Activated naive CD4-positive, alpha-beta T cell treated with anti-CD3 and anti-CD28 coated beads, Interleukin-2, amount 50 U/mL, for 72 hours (primary cell): ENCODE measurements at regions not wholly inside any gene's neighbourhood (a gene's known extent, or its start where the extent isn't known, plus 50 kb on each side); places are given as distances from the start of the nearest gene placed in this dataset.

Source experiments
- ATAC-seq, 2 donors: fragments of 150-1000 bp; cut with Tn5 transposase; 2 replicates each; pipeline ENCODE4 v1.10.0; 2021; ENCODE audit warnings: mild to moderate bottlenecking in 2 of 2, moderate library complexity in 2 of 2
- DNase-seq, 2 donors: peaks; one replicate each; pipeline ENCODE4 v3.0.0; 2021 to 2022; ENCODE audit warnings: low spot score in 2 of 2
- H3K27ac Mint-ChIP-seq, 2 donors: one replicate each; pipeline ENCODE4 v1.8.0; 2022; ENCODE audit warnings: mild to moderate bottlenecking in 2 of 2, mixed read lengths in 2 of 2
- H3K36me3 Mint-ChIP-seq, 2 donors: one replicate each; pipeline ENCODE4 v1.8.0; 2022; ENCODE audit warnings: mixed read lengths in 2 of 2
- H3K9me3 Mint-ChIP-seq, 2 donors: one replicate each; pipeline ENCODE4 v1.8.0; 2022; ENCODE audit warnings: mixed read lengths in 2 of 2

DNA sequence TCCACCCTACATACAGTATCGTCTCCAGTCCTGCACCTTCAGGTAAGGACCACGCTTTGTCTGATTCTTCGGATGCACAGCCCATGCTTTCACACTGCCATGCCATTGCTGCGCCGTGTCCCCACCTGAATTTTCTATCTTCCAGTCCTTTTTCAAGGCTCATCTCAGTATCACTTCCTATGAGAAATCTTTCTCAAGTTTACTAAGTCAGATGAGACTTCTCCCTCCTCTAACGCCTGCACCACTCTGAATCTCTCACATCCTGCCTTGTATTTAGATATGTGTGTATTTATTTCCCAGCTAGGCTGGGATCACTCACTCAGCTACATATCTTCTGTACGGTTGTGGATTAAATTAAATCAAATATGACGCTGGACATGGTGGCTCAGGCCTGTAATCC lies 116.8 kb downstream of the SMIM20 start:
- Mint-ChIP-seq H3K9me3 (peaks cover 0 to 7% of the 10 kb centered on the region in 2 donors), H3K27ac (peak overlapping the region; percentile 0 to 8), H3K36me3 (peaks cover 0 to 9% of the 10 kb centered on the region in 2 donors)
- DNase-seq (no peak), ATAC-seq (peak in 1 of 2 donors; percentile 67)

DNA sequence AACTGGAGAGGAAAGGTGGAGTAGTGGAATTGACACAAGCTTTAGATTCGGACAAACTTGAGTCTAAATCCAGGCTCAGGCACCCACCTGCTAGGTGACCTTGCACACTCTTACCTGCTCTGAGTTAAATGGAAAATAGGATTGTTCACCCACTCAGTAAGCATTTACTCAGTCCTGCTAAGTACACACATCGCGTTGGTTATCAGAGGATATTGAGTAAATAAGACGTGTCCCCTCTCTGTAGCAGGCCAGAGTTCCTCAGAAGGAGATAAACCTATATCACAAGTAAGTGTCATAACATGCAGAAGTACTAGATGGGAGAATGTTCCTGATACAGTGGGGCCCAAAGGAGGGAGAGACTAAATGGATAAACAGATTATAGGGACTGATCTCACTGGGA lies 117.7 kb downstream of the SMIM20 start:
- no peak overlapping the region for H3K27ac Mint-ChIP-seq
- H3K9me3 Mint-ChIP-seq: peaks cover 0 to 7% of the 10 kb centered on the region in 2 donors
- no peak for ATAC-seq
- peaks cover 0 to 9% of the 10 kb centered on the region in 2 donors for H3K36me3 Mint-ChIP-seq
- no peak for DNase-seq

DNA sequence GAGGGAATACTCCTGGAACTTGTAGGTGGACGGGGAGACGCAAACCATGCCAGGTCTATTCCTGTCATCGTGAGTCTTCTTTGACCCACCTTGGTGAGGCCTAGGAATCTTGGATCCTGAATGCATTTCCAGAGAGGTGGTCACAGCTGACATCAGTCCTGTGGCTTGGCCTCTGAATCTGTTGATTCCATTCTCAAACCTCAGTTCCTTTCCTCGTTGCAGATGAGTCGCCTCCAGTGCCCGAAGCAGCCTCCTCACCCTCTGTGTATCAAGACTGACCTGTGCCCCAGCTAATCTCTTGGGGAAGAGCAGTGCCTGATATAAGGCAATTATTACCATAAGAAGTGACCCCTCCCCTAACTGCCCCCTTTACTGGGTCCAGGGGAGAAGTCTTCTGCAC lies 118.1 kb downstream of the SMIM20 start:
- H3K9me3 Mint-ChIP-seq: peaks cover 0 to 7% of the 10 kb centered on the region in 2 donors
- peaks cover 0 to 9% of the 10 kb centered on the region in 2 donors for H3K36me3 Mint-ChIP-seq
- H3K27ac Mint-ChIP-seq: no peak overlapping the region
- DNase-seq: no peak
- ATAC-seq: no peak

DNA sequence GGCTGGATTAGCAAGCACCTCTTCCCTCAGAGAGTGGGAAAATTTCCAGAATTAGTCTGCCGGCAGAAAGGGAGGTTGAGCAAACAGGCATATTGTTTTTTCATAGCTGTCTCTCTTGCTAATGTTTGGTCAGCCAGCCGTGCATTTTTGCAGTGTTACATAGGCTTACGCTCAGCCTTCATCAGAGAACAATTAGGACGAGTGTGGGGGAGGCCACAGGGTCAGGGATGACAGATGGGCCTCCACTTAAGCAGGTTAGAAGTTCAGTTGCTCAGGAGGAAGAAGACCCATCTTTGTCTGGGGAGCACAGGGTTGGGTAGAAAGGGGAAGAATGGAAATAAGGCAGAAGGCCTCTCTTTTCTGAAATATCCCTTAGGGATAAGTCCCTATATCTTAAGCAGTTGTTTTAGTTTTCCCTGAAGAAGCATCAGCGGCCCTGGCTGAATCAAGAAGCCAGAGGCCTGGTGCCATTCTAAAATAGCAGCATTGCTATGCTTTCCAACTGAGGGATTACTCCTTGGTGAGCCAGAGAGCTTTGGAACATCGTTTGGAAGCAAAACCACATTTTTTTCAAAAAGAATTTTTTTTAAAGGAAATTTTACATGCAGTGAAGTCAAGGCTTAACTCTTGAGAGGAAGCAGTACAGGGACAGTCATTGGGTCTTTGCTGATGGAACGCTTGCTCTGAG lies 118.8 kb downstream of the SMIM20 start:
- no peak for DNase-seq
- Mint-ChIP-seq H3K36me3 (peaks cover 0 to 9% of the 10 kb centered on the region in 2 donors), H3K9me3 (peaks cover 0 to 11% of the 10 kb centered on the region in 2 donors), H3K27ac (no peak overlapping the region)
- ATAC-seq: no peak

DNA sequence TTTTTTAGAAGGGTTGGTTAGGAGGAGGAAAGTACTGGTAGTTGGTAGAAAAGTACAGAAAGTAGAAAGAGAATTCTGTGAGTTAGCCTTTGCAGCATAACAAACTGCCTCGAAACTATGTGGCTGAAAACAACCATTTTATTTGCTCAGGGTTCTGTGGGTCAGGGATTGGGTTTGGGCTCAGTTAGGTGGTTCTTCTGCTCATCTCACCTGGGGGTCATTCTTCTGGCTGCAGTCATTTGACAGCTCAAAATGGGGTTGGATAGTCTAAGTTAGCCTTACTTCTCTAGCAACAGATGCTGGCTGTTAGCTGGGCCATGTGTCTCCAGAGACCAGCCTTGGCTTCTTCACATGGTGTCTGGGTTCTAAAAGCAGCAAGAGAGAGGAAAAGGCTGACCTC lies 119.4 kb downstream of the SMIM20 start:
- Mint-ChIP-seq H3K27ac (no peak overlapping the region), H3K36me3 (peaks cover 0 to 9% of the 10 kb centered on the region in 2 donors)

DNA sequence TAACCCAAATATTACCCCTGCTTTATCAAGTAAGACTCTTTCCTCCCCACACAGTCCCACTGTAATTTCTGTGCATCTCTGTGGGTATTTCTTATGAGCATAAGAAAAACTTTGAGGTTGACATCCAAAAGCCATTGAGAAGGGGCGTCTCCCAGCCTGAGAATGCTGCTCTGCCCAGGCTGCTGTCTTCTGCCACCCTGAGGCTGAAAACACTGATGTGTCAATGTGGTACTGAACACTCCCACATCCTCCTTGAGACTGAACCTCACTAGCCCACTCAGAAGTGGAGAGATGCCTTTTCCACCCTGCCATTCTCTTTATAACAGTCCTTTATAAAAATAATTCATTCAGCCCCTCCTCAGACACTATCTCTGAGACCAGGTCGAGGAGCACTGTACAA lies 120.8 kb downstream of the SMIM20 start:
- peaks cover 0 to 9% of the 10 kb centered on the region in 2 donors for H3K36me3 Mint-ChIP-seq
- peak; percentile 59 to 77 for ATAC-seq
- no peak for DNase-seq
- no peak overlapping the region for H3K27ac Mint-ChIP-seq
- H3K9me3 Mint-ChIP-seq: peaks cover 0 to 11% of the 10 kb centered on the region in 2 donors

More for the DNA sequence above, 119.4 kb downstream of the SMIM20 start:
- peaks cover 0 to 11% of the 10 kb centered on the region in 2 donors for H3K9me3 Mint-ChIP-seq
- DNase-seq (no peak), ATAC-seq (no peak)

DNA sequence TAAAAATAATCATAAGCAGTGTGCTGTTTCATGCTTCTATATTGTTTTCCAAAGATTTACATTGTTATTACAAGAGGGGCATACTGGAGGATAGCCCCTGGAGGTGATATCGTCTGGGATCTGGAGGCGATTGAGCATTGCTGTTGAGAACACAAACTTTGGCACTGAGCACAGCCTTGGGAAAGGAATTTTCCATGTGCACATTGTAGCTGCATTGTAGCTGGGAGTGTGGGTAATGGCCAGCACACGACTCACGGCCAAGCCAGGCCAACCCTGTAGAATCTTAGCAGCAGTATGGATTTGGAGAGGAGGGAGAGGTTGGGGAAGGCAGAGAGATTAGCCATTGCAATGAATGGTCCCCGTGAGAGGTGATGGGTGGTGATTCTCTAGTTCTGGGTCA lies 121.9 kb downstream of the SMIM20 start:
- Mint-ChIP-seq H3K27ac (no peak overlapping the region), H3K9me3 (peaks cover 0 to 11% of the 10 kb centered on the region in 2 donors), H3K36me3 (peaks cover 0 to 9% of the 10 kb centered on the region in 2 donors)
- ATAC-seq: no peak
- no peak for DNase-seq

DNA sequence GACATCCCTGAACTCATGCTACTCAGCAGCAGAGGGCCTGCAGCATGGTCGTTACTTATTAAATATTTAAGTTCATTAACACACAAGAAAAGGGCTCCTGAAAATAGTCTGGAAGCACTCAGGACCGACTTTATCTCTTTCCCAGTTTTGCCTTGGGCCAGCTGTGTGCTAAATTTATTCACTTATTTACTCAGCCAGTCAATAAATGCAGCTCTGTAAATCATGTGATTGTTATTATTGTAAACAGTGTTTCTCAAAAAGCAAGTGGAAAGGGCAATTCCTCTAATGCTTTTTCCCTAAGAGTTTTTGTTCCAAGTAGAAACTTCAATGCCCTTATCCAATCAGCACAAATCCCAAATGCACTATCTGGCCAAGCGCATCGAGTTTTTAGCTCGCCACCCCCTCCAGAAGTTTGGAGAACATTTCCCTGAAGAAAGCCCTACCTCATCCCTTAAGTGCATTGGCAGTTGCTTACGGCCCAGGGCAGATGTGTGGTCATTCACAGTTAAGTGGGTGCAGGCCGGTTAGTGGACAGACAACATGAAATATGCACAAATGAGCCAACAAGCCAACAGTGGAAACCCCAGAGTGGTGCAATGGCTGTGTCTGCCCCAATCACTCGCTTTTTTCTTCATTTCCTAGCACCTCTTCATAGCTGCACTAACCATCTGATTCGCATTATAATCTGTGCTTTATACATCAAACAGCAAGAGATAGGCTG lies 125.8 kb downstream of the SMIM20 start:
- Mint-ChIP-seq H3K9me3 (peaks cover 0 to 4% of the 10 kb centered on the region in 2 donors), H3K27ac (no peak overlapping the region), H3K36me3 (no peaks in the 10 kb centered on the region)
- DNase-seq: no peak
- no peak for ATAC-seq

DNA sequence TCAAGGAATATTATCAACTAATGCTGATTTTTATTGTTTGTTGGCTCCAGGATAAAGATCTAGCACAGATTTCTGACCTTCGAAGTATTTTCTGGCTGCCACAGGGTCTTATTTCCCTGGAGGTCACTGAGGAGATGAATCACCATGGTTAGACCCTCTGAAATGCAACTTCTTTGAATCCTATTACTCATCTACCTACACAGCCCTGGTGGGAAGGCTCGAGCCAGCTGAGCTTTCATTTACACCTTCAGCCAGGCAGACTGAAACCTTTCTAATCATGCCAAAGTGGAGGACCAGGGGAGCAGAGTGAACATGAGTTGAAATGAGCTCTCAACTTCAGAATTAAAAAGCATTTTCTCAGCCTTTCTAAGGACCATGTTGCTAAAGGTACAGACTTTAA lies 130.5 kb downstream of the SMIM20 start:
- Mint-ChIP-seq H3K36me3 (no peaks in the 10 kb centered on the region), H3K27ac (no peak overlapping the region), H3K9me3 (no peaks in the 10 kb centered on the region)
- DNase-seq (no peak), ATAC-seq (no peak)

DNA sequence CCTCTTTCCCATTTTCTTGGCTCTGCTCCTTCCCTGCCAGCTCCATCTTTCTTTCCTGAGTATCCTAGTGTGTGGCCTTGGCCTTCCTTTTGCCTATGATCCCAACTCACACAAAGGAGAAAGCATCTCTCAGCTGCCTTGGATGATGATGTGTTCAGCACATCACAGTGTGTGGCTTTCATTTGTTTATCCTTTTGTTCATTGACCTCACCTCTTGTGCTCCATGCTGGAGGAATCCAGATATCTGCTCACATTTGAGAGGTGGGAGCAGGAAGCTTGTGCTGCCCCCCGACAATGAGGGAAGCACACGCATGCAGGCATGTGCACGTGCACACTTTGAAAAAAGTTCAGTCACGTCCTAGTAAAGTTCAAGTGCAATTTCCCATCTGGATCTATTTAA lies 131.0 kb downstream of the SMIM20 start:
- Mint-ChIP-seq H3K27ac (no peak overlapping the region), H3K36me3 (no peaks in the 10 kb centered on the region), H3K9me3 (no peaks in the 10 kb centered on the region)
- DNase-seq (no peak), ATAC-seq (no peak)

DNA sequence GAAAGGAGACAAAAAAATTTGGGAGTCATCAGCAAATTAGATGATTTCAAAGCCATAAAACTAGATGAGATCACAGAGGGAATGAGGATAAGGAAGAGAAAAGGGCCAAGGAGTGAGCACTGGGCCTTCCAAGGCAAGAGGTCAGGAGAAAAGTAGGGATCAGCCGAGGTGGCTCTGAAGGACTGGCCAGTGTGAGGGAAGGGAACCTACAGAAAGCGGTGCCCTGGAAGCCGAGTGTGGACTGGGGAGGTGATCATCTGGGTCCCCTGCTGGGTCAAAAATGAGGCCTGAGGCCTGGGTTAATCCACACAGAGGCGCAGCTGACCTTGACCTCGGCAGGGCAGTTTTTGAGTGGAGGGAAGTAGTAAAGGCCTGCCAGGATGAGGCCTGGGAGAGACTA lies 133.8 kb downstream of the SMIM20 start:
- no peak for ATAC-seq
- H3K27ac Mint-ChIP-seq: no peak overlapping the region
- DNase-seq: no peak
- no peaks in the 10 kb centered on the region for H3K36me3 Mint-ChIP-seq
- no peaks in the 10 kb centered on the region for H3K9me3 Mint-ChIP-seq

DNA sequence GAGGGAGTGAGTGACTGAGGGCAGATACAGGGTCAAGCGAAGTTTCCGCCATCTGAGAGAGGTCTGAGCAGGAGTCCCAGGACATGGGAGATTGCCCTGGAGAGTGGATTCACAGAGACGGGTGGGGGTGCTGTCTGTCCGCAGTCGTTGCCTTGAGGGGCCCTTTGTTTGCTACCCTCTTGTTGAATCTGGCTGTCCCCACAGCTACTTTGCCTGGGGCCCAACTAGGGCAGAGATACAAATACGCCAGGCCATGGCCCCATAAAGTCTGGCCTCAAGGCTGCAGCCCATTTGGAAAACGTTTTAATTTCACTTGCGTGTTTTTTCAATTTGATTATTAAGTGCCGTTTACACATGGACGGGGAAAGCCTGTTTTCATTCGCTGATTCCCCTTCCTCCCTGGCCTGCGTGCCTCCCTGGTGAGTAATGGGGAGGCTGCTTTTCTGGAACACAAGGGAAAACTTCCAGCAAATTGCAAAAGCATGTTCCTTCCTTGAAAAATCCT lies 134.4 kb downstream of the SMIM20 start:
- DNase-seq (no peak), ATAC-seq (no peak)
- H3K9me3 Mint-ChIP-seq: peaks cover 0 to 5% of the 10 kb centered on the region in 2 donors
- H3K36me3 Mint-ChIP-seq: no peaks in the 10 kb centered on the region
- no peak overlapping the region for H3K27ac Mint-ChIP-seq

DNA sequence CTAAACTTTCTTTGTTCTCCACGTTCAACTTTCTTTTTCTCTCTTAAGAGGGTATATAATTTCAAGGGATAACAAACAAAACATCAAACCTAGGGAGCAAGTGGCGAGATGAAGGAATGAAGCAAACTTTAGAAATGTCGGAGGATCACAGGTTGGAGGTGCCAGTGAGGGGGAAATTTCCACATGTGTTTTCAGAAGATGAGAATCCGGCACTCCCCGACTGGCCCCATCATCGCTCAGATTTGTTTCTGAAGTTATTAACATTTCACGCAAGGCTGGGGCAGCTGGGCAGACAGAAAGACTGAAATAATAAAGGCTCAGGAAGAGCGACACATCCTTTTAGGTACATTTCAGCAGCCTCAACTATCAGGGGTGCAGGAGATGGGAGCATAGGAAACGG lies 134.9 kb downstream of the SMIM20 start:
- Mint-ChIP-seq H3K36me3 (no peaks in the 10 kb centered on the region), H3K27ac (no peak overlapping the region), H3K9me3 (peaks cover 0 to 7% of the 10 kb centered on the region in 2 donors)
- DNase-seq: no peak
- ATAC-seq: no peak

DNA sequence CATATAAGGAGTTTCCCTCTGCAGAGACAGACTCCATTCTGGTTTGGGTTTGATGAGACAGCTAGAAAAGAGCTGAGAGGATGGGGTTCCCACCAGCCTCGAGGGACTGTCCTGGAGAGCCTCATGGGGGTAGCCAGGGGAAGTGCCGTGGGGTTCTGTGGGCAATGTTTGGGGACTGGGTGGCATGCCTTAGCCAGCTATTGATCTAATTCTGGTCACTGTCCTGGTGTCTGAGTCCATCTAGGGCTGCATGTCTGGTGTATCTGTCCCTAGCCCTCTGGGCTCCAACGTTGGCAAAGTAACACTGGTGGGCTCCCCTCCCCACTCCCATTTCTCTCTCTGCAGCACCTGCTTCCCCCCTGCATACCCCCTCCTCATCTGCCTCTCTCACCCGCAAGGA lies 135.4 kb downstream of the SMIM20 start:
- DNase-seq (no peak), ATAC-seq (no peak)
- Mint-ChIP-seq H3K27ac (no peak overlapping the region), H3K9me3 (peaks cover 0 to 11% of the 10 kb centered on the region in 2 donors), H3K36me3 (no peaks in the 10 kb centered on the region)

DNA sequence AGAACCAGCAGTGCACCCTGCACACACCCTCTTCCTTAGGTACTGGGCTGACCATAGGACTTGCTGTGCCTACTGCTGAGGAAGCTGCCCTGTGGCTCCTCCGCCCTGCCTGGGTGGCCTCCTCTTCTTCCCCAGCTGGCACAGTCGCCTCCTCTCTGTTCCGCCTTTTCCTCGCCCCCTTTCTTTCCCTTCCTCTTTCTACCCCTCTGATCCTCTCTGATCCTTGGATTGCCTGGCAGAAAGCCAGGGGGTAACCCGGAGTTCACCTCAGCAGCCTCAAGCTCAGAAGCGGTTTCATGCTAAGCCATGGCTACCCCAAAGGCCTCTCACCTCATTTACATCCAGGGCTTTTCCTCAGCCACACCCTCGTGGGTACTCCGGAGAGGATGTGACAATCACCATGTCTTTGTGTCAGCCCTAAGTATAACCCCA lies 136.2 kb downstream of the SMIM20 start:
- no peak for DNase-seq
- Mint-ChIP-seq H3K27ac (no peak overlapping the region), H3K36me3 (no peaks in the 10 kb centered on the region), H3K9me3 (peaks cover 0 to 17% of the 10 kb centered on the region in 2 donors)
- ATAC-seq: no peak

DNA sequence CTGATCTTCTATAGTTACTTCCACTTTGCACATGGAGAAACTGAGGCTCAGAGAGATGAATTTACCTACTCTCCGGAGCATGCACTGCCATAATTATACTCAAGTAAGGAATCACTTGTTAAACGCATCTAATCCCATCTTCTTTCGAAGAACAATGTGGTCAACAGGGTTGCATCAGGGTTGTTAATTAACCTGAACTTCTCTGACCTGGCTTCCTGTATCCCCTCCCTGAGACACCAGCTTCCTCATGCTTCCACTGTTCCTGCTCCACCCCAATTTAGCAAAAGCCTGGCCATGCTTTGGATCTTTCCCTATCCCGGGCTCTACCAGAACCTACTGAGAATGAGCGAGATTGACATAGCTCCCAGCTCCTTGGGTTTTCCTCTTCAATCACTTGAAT lies 136.7 kb downstream of the SMIM20 start:
- ATAC-seq (no peak), DNase-seq (no peak)
- no peak overlapping the region for H3K27ac Mint-ChIP-seq
- H3K9me3 Mint-ChIP-seq: peaks cover 0 to 17% of the 10 kb centered on the region in 2 donors
- no peaks in the 10 kb centered on the region for H3K36me3 Mint-ChIP-seq

DNA sequence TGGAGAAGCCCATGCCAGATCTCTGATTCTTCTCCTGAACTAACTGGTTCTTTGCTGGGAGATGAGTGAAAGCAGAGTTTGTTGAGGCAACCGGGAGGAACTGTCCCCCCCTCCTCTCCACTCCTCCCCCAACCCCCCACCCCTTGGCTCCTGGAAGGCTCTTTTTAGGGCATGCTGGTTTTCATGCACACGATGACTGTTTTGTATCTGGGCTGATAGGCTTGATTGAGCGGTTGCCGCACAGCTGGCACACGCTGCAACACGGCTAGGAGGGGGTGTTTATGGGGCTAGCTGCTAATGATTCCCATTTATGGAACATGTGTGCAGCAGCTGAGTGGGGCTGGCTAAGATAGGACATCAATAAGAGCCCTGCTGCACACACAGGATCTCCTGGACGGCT lies 137.2 kb downstream of the SMIM20 start:
- ATAC-seq: no peak
- Mint-ChIP-seq H3K27ac (no peak overlapping the region), H3K36me3 (no peaks in the 10 kb centered on the region), H3K9me3 (peaks cover 0 to 18% of the 10 kb centered on the region in 2 donors)
- DNase-seq: no peak
